Panc1 (cell line): ENCODE measurements at regions not wholly inside any gene's neighbourhood (a gene's known extent, or its start where the extent isn't known, plus 50 kb on each side); places are given as distances from the start of the nearest gene placed in this dataset.

Experiments
- CTCF ChIP-seq: fragments of 450-650 bp; IDR thresholded peaks from 2 replicates; pipeline ENCODE4 v1.5.1; 2017; ENCODE audit warnings: mild to moderate bottlenecking
- POLR2AphosphoS5 ChIP-seq: IDR thresholded peaks from 2 replicates; pipeline ENCODE4 v1.6.1; 2012; ENCODE audit warnings: mild to moderate bottlenecking, low read depth, low read length, moderate library complexity
- TCF7L2 ChIP-seq: IDR thresholded peaks from 2 replicates; pipeline ENCODE4 v1.6.1; 2011; ENCODE audit warnings: mild to moderate bottlenecking, low read depth, low read length, inconsistent platforms
- TF ChIP-seq, protein P1 (sequence below), 2 experiments: IDR thresholded peaks; 2 replicates each; pipeline ENCODE4 v1.6.1; 2011 to 2012; ENCODE audit warnings: low read depth in 2 of 2, control low read depth in 1 of 2, low read length in 1 of 2, mild to moderate bottlenecking in 1 of 2, moderate library complexity in 1 of 2; ENCODE audit not compliant: insufficient read depth in 1 of 2

- TF ChIP-seq CTCF: no peak
- no peak for TF ChIP-seq TCF7L2
- no peak for TF ChIP-seq POLR2AphosphoS5
- TF ChIP-seq, protein P1, sequence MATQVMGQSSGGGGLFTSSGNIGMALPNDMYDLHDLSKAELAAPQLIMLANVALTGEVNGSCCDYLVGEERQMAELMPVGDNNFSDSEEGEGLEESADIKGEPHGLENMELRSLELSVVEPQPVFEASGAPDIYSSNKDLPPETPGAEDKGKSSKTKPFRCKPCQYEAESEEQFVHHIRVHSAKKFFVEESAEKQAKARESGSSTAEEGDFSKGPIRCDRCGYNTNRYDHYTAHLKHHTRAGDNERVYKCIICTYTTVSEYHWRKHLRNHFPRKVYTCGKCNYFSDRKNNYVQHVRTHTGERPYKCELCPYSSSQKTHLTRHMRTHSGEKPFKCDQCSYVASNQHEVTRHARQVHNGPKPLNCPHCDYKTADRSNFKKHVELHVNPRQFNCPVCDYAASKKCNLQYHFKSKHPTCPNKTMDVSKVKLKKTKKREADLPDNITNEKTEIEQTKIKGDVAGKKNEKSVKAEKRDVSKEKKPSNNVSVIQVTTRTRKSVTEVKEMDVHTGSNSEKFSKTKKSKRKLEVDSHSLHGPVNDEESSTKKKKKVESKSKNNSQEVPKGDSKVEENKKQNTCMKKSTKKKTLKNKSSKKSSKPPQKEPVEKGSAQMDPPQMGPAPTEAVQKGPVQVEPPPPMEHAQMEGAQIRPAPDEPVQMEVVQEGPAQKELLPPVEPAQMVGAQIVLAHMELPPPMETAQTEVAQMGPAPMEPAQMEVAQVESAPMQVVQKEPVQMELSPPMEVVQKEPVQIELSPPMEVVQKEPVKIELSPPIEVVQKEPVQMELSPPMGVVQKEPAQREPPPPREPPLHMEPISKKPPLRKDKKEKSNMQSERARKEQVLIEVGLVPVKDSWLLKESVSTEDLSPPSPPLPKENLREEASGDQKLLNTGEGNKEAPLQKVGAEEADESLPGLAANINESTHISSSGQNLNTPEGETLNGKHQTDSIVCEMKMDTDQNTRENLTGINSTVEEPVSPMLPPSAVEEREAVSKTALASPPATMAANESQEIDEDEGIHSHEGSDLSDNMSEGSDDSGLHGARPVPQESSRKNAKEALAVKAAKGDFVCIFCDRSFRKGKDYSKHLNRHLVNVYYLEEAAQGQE (IDR thresholded peaks at IDR 0.05; ENCODE audit: insufficient read depth in 1 of 2, low read depth in 2 of 2, low read length in 1 of 2): no peak
These were observed 128.0 kb upstream of the STC2 start for GRCh38 chr5:173456181-173456580.
